GM19467 (cell line): ENCODE measurements at regions not wholly inside any gene's neighbourhood (a gene's known extent, or its start where the extent isn't known, plus 50 kb on each side); places are given as distances from the start of the nearest gene placed in this dataset.
"Not testable (repeated sequence)": the region's sequence is repeated elsewhere in the genome, so short reads cannot be mapped to it uniquely, and the experiment has no call there.

Source experiments
- ATAC-seq: cut with Tn5 transposase; IDR thresholded peaks from one replicate; pipeline ENCODE4 v1.9.1; 2021; ENCODE audit warnings: mild to moderate bottlenecking, moderate library complexity; ENCODE audit not compliant: unreplicated experiment

DNA sequence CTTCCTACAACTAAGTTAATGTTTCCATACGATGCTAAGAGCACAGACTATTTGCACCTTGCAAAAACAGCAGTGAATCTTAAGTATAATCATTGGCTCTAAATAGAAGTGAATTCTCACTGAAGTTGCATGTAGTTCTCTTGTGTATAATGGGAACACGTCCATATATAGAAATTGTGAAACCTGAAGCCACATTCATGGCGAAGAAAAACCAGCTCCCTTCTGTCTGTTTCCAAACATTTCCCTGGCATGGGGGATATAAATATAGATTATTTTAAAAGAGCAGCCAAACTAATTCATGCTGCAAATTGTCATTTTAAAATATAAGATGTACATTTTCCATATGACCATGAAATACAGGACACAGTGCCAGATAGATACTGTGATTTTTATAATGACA is 71.1 kb downstream of the TRAM1L1 start:
- no peak for ATAC-seq

DNA sequence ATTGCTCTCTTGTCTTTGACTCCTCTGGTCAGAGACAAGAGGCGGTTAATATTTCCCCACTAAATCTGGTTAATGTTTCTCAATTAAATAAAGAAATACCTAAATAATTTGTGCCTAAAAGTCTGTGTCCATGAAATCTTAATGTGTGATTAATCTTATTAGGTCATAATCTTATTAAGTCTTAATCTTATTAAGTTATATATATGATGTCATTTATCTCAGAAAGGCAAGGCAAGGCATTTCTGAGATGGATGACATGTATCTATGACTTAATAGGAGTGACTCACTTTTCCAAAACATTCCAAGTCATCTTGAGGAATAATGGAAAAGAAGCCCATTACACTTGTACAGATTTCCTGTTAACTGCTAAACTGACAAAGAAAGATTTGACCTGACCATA is 74.7 kb downstream of the TRAM1L1 start:
- ATAC-seq = no peak

DNA sequence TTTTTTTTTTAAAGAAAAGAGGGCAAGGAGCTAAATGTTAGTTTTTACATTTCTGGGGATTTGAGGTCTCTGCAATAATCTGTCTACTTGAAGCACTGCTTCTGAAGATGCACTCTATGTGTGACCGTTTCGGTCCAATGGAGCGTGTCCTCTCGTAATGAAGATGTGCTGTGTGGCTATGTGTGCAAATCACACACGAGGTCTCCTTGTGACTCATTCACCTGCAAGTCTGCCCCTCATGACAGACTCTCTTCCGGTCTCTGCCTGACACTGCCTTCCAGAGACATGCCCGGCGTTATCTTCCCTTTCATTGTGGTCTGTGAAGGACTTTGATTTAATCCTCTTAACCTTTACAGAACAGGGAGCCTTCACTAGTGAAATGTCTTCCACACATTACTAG is 84.3 kb downstream of the TRAM1L1 start:
- peak; percentile 51 for ATAC-seq

DNA sequence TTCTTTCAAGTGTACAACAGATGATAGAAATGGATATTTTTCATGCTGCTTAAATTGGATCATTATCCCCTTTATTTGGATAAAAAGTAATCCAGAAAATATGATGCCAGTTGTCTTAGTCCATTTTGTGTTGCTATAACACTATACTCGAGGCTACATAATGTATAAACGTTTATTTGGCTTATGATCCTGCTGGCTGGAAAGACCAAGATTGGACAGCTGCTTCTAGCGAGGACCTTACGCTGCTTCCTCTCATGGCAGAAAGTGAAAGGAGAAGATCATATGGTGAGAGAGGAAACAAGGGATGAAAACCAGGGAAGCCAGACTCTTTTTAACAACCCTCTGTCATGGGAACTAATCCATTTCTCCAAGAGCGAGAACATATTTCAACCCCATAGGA is 102.7 kb downstream of the TRAM1L1 start:
- no peak for ATAC-seq

DNA sequence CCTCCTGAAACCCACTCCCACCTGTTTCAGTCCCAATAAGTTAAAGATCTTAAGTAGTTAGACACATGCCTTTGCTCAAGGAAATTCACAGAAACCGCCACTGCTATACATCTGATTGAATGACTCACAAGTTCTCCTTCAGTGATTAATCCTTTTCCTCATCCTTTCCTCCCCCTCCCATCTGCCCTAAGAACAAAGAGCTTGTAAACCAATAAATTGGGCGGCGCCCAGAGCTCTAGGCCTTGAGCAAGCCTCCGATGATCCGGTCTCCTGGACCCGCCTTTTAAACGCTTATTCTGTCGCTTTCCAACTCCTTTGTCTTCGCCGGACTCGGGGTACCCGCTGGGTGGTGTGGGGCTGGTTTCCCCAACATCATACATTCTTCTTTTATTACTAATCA is 104.9 kb downstream of the TRAM1L1 start:
- ATAC-seq = not testable (repeated sequence)

DNA sequence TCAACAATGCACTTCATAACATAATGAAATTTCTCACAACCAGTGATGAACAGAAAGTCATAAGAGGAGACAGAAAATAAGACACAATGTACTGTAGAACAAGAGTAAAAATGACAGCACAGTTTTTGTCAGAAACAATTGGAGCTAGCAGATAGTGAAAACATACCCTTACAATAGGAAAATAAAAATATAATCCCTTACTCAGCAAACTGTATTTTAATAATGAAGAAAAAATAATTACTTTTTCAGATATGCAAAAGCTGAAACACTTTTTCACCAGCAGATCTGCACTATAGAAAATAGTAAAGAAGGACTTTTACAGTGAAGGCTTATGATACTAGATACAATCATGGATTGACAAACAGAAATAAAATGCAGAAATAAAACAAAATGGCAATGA is 126.3 kb downstream of the TRAM1L1 start:
- ATAC-seq = no peak

DNA sequence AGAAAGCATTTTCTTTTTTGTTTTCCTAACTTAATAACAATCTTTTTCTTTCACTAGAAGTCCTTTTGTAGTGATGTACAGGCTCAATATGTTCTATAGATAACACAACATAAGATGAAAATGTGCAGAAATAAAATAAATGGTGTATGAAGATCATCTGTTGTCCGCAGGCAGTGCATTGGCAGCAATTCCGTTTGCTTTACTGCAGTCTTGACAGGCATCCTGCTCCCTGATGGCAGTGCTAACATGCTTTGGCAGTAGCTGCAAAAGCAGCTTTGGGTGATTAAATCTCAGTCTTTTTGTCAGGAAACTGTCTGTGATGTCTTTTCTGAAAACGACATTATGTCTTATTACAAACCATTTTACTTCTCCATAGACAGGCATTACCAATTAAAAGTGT is 131.4 kb downstream of the TRAM1L1 start:
- no peak for ATAC-seq

DNA sequence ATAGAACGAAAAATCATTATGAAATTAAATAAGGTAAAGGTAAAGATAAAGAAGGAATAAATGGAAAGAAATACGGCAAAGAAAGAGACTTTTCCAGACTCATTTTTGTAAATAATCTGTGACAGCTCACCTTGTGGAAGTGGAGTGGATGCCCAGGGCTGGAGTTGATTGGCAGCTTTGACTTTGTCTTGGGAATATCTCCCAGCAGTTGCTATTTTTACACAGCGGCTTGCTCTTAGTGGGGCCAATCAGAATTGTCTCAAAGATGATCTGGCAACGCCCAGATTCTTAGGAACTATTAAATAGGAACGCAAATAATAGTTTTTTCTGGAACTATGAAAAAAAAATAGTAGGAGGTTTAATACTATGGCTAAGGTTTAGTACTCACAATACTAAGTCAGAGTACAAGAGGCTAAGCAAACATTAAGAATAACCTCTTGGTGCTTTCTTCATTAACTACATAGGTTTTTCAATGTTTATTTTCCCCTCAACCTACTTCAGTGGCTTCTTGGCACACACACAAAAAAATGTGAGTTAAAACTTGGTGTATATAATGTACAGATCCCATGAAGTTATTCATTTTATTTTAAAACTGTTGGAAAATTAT is 132.7 kb downstream of the TRAM1L1 start:
- ATAC-seq = no peak

DNA sequence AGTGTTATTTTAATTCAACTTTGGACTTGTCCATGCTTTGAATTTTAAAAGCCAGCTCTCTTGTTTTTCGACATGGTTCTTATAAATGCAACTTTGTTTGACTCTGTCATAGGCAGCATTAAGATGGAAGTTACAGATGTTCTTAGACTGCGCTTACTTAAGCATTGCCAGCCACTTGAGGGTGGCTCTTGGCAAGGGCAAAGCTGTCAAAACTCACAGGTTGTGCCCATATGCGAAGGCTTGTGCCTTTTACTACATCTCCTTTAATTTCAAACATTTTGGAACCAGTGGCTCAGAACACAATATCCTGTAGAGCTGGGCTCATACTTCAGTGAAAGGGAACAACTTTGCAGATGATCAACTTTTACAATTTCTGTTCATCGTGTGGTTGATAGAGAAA is 135.5 kb downstream of the TRAM1L1 start:
- no peak for ATAC-seq

DNA sequence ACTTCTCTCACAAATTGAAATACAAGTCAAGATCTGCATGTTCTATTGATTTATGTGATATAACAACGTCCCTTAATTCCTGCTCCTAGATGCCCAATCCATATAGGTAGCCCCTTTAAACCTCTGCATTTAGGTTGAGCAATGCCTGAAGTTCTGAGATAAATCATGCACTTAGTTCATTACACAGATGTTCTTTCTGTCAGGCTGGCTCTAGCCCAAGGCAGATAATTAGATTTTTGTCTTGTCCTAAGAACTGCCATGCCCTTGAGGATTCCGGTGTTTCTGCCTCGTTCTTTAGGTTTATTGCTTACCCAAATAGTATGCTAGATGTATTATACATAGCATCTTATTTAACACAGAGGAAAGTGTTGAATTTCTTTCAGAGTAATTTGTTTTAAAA is 143.1 kb downstream of the TRAM1L1 start:
- no peak for ATAC-seq

DNA sequence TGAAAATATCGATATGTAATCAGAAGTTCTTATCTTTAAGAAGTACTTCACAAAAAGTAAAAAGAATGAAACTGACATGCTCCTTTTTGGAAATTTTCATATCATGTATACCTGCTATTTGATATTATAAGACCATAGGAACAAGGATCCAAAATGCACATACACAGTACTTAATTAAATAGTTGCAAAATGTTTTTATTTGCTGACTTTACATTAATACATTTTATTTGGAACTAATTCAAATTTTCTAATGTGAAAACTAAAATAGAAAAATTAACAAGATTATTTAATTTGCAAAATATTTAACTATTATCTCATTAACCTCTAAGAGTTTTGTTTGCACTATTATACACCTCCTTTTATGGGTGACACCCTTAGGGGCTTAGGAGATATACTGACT is 155.0 kb downstream of the TRAM1L1 start:
- ATAC-seq = no peak

DNA sequence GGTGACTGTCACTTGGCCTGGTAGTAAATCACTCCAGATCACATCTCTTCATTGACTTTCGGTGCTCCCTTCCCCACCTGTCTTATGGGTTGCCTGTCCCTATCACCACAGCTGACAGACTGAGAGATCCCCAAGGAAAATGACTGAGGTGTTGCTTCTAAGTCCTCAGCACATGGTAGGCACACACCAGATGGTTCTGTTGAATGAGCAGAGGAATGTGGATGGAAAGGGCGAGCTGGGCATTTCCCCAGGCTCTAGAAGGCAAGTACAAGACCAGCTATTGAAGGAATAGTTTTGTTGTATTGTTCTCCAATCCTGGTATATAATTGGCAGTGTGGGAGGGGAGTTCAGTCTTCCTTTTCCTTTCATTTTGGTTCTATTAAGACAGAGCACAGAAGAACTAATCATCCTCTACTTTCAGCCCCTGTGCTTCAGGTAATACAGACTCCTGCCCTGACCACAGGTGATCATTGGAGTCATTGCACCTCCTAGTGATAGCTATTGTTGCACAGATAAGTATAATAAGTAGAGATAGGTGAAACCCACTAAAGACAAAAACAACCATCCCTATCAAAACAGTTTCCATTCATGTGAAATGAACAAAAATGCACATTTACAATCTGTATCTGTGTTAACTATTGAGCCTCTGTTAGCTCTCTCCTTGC is 158.6 kb downstream of the TRAM1L1 start:
- ATAC-seq = no peak

DNA sequence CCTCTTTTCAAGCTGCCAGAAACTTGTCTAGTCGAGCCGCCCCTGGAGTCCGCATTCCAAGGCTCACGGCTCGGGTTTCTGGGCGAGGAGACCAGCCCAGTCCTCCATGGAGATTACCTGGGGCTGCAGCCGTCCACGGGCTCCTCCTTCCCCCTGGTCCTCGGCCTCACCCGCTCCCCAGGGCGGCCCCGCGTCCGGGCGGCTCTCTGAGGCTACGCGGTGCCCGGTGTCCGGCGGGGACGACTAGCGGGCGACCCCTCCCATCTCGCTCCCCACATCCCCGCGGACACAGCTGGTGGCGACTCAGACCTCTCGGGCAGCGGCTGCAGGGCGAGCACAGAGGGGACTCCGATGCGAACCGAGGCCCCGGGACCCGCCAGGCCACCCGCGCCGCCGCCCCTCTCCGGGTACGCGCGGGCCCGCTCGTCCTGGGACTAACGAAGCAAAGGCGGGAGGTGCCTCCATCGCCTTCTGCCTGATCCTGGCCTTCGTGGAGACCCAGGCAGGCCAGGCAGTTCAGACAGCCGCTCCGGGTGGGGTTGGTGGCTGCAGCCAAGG is 159.4 kb downstream of the TRAM1L1 start:
- no peak for ATAC-seq

DNA sequence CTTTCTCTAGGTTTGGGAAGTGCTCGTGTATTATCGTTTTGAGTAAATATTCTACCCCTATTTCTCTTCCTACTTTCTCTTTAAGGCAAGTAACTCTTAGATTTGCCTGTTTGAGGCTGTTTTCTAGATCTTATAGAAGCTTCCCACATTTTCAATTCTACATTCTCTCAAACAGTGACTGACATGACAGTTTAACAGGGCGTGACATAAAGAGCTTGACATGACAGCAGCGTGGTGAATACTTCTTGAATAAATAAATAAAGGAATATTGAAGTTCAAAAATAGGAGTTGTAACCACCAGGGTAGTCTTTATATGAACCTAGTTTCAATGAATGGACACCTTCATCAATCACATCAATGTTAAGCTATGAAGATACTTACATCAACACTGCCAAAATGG is 162.0 kb downstream of the TRAM1L1 start:
- ATAC-seq = no peak

DNA sequence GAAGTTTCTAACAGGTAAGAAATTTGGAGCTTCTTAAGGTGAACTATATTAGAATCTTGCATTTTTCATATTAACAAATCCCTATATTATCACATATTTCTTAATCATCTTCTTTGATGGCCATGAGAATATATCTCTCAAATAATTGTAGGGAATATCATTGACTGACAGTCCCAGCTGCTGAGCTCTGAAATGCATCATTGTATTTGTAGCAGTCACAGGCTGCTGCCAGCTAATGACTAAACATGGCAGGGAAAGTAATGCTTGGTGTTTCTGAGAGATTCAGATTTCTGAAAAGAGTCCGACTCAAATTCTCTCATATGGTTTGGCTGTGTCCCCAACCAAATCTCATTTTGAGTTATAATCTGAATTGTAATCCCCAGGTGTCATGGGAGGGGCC is 171.9 kb downstream of the TRAM1L1 start:
- no peak for ATAC-seq

DNA sequence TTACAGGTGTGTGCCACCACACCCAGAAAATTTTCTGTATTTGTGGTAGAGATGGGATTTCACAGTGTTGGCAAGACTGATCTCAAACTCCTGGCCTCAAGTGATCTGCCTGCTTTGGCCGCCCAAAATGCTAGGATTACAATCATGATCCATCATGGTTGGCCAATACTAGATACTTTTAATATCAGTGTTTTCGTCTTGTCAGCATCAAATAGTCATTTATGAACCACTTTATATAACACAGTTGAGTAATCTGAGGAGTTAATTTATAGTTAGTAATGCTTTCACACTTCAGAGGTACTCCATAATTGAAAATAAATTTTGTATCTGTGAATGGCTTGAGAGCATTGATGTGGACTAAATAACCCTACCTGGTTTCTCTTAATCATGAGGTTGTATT is 178.6 kb downstream of the TRAM1L1 start:
- no peak for ATAC-seq

DNA sequence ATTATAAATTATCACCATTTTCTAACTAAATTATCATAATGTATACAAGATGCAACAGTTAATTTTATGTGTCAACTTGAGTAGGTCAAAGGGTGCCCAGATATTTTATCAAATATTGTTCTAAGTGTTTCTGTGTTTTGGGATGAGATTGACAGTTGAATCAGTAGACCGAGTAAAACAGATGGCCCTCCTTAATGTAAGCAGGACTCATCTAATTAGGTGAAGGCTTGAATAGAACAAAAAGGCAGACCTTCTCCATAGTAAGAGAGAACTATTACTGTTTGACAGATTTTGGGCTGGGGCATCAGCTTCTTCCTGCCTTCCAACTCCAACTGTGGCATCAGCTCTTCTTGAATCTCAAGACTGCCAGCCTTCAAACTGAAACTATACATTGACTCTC is 185.8 kb downstream of the TRAM1L1 start:
- no peak for ATAC-seq

DNA sequence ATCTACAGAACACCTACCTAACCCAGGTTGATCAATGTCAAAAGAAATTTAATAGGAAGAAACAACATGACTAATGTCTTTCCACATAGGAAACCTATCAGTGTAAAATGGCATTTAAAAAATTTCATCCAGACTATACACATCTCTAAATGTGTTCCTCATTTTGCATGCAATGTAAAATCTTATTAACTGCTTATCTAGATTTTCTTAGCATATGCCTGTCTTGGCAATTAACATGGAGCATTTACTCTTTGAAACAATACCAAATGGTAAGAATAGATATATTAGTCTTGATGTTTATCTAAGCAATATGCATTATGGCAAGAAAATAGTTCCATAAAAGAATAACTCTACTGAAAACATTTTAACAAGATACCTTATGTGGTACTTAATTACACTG is 199.8 kb downstream of the TRAM1L1 start:
- ATAC-seq = no peak

DNA sequence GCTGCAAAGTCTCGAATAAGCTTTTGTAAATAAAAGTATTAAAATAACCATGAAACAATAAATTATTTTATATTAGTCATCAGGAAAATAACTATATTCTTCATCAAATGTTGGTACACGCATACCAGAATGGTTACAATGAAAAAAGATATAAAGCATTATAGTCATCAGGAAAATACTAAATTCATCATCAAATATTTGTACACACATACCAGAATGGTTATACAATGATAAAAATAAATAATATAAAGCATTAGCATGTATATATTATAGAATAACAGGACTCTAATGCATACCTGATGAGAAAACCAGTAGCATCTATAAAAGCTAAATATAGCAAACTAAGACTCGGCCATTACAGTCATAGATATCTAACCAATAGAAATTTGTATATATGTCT is 202.9 kb downstream of the TRAM1L1 start:
- ATAC-seq = no peak

DNA sequence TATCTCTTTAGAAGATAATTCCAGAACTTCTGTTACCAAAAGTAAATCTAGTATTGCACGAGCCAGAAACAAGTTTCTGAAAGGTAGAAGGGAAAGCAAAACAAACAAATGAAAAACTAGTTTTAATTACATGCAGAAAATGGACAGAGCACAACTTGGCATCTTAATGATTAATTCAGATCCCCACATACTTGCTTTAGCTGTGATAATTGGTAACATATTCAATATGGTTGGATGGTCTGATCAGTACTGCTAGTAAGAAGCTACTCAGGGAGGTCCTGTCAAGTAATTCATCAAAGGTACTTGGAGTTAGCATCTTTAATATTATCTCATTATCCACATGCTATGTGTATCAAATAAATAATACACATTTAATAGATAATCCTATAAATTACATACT is 204.3 kb downstream of the TRAM1L1 start:
- ATAC-seq = peak; percentile 94

DNA sequence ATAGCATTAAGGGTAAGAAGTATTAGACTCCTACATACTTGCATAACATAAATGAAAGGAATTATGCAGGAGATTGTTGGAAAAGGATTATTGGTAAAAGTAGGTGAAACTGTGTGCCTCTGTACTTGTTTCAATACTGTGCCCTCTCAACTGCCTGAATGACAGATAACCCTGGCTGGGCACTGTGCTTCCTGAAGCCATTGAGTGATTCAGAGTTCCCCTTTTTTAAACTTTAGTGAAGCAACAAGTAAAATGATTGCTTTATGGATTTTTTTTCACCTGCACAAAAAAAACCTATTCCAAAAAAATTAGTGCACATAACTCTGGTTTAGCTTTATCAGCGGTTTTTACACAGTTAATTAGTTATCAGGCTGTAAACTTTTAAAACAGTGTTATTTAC is 204.8 kb downstream of the TRAM1L1 start:
- peak; percentile 59 for ATAC-seq

DNA sequence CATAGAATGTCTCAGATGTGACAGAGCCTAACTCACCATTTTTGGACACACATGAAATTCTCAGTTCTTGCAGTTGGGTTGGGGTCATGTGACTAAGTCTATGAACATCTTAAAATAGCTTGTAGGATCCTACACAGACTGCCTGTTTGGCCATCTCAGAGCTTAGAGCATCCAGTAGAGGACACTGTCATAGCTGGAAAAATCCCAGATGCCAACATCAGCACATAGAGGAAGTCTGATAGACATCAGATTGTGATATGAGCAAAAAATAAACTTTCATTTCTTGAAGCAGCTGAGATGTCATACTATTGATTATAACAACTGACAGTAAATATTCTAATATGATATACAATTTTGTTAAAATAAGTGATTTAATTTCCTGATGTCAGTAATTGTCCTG is 207.1 kb downstream of the TRAM1L1 start:
- no peak for ATAC-seq

DNA sequence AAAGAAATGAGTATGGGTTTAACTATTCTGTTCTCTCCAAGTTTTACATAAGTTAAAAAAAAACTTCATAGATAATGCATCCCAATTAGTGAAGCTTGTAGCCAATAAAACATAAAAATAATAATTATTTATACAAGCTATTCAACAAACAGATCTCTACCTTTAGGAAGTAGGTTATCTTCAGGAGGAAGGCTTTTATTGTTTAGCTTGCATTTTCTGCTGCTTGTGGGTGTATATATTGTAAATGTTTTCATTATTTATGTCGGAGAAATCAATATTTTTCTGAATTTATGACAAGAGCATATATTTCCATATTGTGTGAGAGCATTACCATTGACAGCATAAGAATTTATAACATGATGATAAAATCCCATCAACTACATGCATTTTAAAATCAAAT is 208.3 kb downstream of the TRAM1L1 start:
- ATAC-seq = no peak
